ENCODE measurements at regions not wholly inside any gene's neighbourhood (a gene's known extent, or its start where the extent isn't known, plus 50 kb on each side); places are given as distances from the start of the nearest gene placed in this dataset.

GRCh38 chr2:160967523-160967922, 192.7 kb upstream of the TANK start:
- DNase-seq (ENCODE audit: low read depth) = no peak
- no peak overlapping the region for H3K4me3 ChIP-seq (ENCODE audit: low read depth, low read length)
- TF ChIP-seq, protein P1, sequence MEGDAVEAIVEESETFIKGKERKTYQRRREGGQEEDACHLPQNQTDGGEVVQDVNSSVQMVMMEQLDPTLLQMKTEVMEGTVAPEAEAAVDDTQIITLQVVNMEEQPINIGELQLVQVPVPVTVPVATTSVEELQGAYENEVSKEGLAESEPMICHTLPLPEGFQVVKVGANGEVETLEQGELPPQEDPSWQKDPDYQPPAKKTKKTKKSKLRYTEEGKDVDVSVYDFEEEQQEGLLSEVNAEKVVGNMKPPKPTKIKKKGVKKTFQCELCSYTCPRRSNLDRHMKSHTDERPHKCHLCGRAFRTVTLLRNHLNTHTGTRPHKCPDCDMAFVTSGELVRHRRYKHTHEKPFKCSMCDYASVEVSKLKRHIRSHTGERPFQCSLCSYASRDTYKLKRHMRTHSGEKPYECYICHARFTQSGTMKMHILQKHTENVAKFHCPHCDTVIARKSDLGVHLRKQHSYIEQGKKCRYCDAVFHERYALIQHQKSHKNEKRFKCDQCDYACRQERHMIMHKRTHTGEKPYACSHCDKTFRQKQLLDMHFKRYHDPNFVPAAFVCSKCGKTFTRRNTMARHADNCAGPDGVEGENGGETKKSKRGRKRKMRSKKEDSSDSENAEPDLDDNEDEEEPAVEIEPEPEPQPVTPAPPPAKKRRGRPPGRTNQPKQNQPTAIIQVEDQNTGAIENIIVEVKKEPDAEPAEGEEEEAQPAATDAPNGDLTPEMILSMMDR (conservative IDR thresholded peaks at IDR 0.05; ENCODE audit: low read depth, low read length) = no peak

GRCh38 chr2:160968183-160968582, 192.0 kb upstream of the TANK start:
- TF ChIP-seq, protein P1 (conservative IDR thresholded peaks at IDR 0.05; ENCODE audit: low read depth, low read length) = no peak
- no peak overlapping the region for H3K4me3 ChIP-seq (ENCODE audit: low read depth, low read length)

DNA sequence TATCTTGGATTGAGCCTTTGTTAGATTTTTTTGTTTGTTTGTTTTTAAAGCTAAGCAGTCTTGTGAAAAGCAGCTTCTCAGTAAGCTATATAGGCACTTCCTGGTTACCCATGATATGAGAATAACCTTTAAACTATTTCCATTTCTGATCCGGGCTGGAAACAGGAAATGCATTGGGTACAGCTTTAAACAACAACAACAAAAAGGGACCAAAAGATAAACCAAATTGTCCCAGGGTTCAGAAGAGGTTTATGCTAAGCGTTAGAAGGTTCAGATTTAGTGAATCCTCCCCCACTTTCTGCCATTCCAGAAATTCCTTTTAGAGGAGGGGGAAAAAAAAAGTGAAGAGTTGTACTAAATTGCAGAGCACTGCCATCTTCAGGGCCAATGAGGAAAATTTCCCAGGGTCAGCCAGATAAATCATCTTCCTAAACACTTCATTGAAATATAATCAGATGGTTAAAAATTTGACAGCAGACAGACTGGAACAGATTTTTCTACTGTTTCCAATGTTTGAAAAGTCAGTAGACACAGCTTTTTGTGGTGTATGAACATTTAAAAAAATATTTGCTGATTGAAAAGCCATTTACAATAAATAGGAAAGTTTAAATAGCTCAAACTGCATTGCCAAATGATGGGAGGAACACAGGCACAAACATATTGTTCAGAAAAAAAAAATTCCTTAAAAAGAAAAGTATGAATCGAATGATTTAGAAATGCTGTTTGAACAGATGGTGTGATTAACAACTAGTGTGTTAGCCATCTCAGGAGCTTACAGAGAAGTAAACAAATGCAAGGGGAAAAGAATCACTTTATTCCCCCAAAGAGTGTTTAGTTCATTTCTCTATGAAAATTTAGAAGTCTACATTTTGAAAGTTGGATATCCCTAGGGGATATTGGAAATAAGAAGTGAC, 189.9 kb upstream of the TANK start:
- peak overlapping the region; percentile 36 for H3K4me3 ChIP-seq (ENCODE audit: low read depth, low read length)
- TF ChIP-seq, protein P1 (conservative IDR thresholded peaks at IDR 0.05; ENCODE audit: low read depth, low read length) = peak; percentile 84

More at GRCh38 chr2:160968183-160968582, 192.0 kb upstream of the TANK start:
- no peak for DNase-seq (ENCODE audit: low read depth)

GRCh38 chr2:160973991-160974390, 186.2 kb upstream of the TANK start:
- TF ChIP-seq, protein P1 (conservative IDR thresholded peaks at IDR 0.05; ENCODE audit: low read depth, low read length) = no peak
- DNase-seq (ENCODE audit: low read depth) = no peak
- no peak overlapping the region for H3K4me3 ChIP-seq (ENCODE audit: low read depth, low read length)

More for the DNA sequence above, 189.9 kb upstream of the TANK start:
- DNase-seq (ENCODE audit: low read depth) = peak; percentile 79

GRCh38 chr2:160974803-160975202, 185.4 kb upstream of the TANK start:
- H3K4me3 ChIP-seq (ENCODE audit: low read depth, low read length) = no peak overlapping the region
- TF ChIP-seq, protein P1 (conservative IDR thresholded peaks at IDR 0.05; ENCODE audit: low read depth, low read length) = no peak
- DNase-seq (ENCODE audit: low read depth) = no peak

DNA sequence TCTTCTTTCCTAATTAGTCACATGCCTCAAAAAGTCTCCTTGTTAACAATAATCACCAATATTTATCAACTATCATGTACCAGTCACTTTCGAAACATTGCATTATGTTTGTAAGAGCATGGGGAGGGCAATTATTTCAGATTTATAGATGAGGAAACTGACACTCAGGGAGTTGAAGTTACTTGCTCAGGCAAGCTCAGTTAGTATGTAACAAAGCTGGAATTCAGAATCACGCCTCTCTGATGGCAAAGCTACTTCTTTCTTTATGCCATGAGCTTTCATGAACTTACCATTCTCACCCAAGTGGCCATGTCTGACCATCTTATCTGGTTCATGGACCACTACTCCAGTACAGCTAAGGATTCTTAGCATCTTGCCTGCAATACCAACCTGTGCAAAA, 183.4 kb upstream of the TANK start:
- no peak for DNase-seq (ENCODE audit: low read depth)
- H3K4me3 ChIP-seq (ENCODE audit: low read depth, low read length) = no peak overlapping the region
- TF ChIP-seq, protein P1 (conservative IDR thresholded peaks at IDR 0.05; ENCODE audit: low read depth, low read length) = no peak

GRCh38 chr2:160977376-160977775, 182.9 kb upstream of the TANK start:
- no peak overlapping the region for H3K4me3 ChIP-seq (ENCODE audit: low read depth, low read length)
- TF ChIP-seq, protein P1 (conservative IDR thresholded peaks at IDR 0.05; ENCODE audit: low read depth, low read length) = no peak
- DNase-seq (ENCODE audit: low read depth) = no peak

All from epithelial cell of proximal tubule (primary cell).